Transverse colon (tissue), 4 donors: ENCODE measurements at regions not wholly inside any gene's neighbourhood (a gene's known extent, or its start where the extent isn't known, plus 50 kb on each side); places are given as distances from the start of the nearest gene placed in this dataset.

Experiments used
- DNase-seq: peaks from one replicate; pipeline ENCODE4 v3.0.0-alpha.2; 2019
- H3K27ac ChIP-seq, 4 donors: fragments of 200-600 bp; sonication (generic); 2 replicates each; pipeline ENCODE4 v1.5.1; 2016 to 2018; ENCODE audit warnings: inconsistent platforms in 4 of 4
- H3K27me3 ChIP-seq: fragments of 200-600 bp; sonication (generic); 2 replicates; pipeline ENCODE4 v1.5.1; 2017; ENCODE audit warnings: inconsistent platforms
- H3K36me3 ChIP-seq, 4 donors: fragments of 200-600 bp; sonication (generic); 2 replicates each; pipeline ENCODE4 v1.5.1; 2017 to 2019; ENCODE audit warnings: inconsistent platforms in 4 of 4
- H3K4me1 ChIP-seq, 4 donors: fragments of 200-600 bp; sonication (generic); 2 replicates each; pipeline ENCODE4 v1.5.1; 2017 to 2020; ENCODE audit warnings: inconsistent platforms in 4 of 4
- H3K4me3 ChIP-seq, 4 donors: fragments of 200-600 bp; sonication (generic); 1 replicate in 1 of 4; 2 replicates in 3 of 4; pipeline versions ENCODE4 v1.5.1 to v1.6.1; 2017 to 2019; ENCODE audit warnings: inconsistent platforms in 4 of 4
- H3K9me3 ChIP-seq, 2 donors: fragments of 200-600 bp; sonication (generic); 2 replicates each; pipeline ENCODE4 v1.5.1; 2017 to 2019; ENCODE audit warnings: inconsistent platforms in 2 of 2
- CTCF ChIP-seq, 5 experiments: fragments of 200-600 bp in 3 of 5; fragments of 450-650 bp in 2 of 5; sonication (generic) in 3 of 5; IDR thresholded peaks; 1 replicate in 2 of 5; 2 replicates in 3 of 5; pipeline ENCODE4 v1.5.1; 2016 to 2017; ENCODE audit warnings: antibody characterized with exemption in 5 of 5, inconsistent platforms in 3 of 5, mild to moderate bottlenecking in 2 of 5, moderate library complexity in 1 of 5
- EP300 ChIP-seq: sonication (generic); formaldehyde crosslinking; IDR thresholded peaks from one replicate; pipeline ENCODE4 v1.6.1; 2017; ENCODE audit warnings: antibody characterized with exemption, low read depth
- POLR2A ChIP-seq: fragments of 450-650 bp; IDR thresholded peaks from one replicate; pipeline ENCODE4 v1.6.1; 2016; ENCODE audit warnings: antibody characterized with exemption, mild to moderate bottlenecking, moderate library complexity
- POLR2AphosphoS5 ChIP-seq, 3 donors: sonication (generic); formaldehyde crosslinking; IDR thresholded peaks; one replicate each; pipeline ENCODE4 v1.6.1; 2016; ENCODE audit warnings: antibody characterized with exemption in 3 of 3
- WGBS, 2 donors: methylation state at CpG; one replicate each; pipeline ENCODE4 v1.1.5; 2018; ENCODE audit warnings: low coverage in 1 of 2; 5-methylcytosine and 5-hydroxymethylcytosine counted together
- in situ Hi-C, 4 donors: fragments of 200-750 bp; cut with MboI; loops; one replicate each; pipeline versions ENCODE4 v1.15.0 to v1.15.1; 2017; ENCODE audit warnings: low sequenced_read_pairs in 3 of 4, low pct_ligation_motif_present in 1 of 4, low pct_unique_long_range_greater_than_20kb in 1 of 4
- intact Hi-C: fragments of 100-400 bp; cut with DNase I; formaldehyde crosslinking; loops from one replicate; pipeline ENCODE4 v1.15.1; 2023; ENCODE audit warnings: low total_unique reads

- no peaks in the 10 kb centered on the region for H3K9me3 ChIP-seq
- TF ChIP-seq CTCF (IDR thresholded peaks at IDR 0.05), result no peak
- no peak for TF ChIP-seq POLR2A
- no peak for TF ChIP-seq EP300
- TF ChIP-seq POLR2AphosphoS5 (IDR thresholded peaks at IDR 0.05), result no peak
- intact Hi-C loops (no loop called here), in situ Hi-C loops (no loop called here)
- no peak overlapping the region for H3K4me3 ChIP-seq
- peaks cover 0 to 17% (median 10%) of the 10 kb centered on the region in 4 donors for H3K4me1 ChIP-seq
- peaks cover 26% of the 10 kb centered on the region for H3K27me3 ChIP-seq
- H3K27ac ChIP-seq, result no peak overlapping the region
- DNase-seq, result no peak
- H3K36me3 ChIP-seq, result no peaks in the 10 kb centered on the region
Observed at GRCh38 chr2:180258041-180258537, 251.0 kb upstream of the CWC22 start.

- no peak for DNase-seq
- peaks cover 26% of the 10 kb centered on the region for H3K27me3 ChIP-seq
- H3K9me3 ChIP-seq, result no peaks in the 10 kb centered on the region
- peaks cover 0 to 17% (median 10%) of the 10 kb centered on the region in 4 donors for H3K4me1 ChIP-seq
- in situ Hi-C loops (no loop called here), intact Hi-C loops (no loop called here)
- no peak overlapping the region for H3K4me3 ChIP-seq
- no peaks in the 10 kb centered on the region for H3K36me3 ChIP-seq
- 68 to 76% methylated on average over 2 to 5 of the region's 5 CpGs for WGBS, 2 donors
- TF ChIP-seq EP300, result no peak
- TF ChIP-seq POLR2A, result no peak
- TF ChIP-seq CTCF (IDR thresholded peaks at IDR 0.05), result no peak
- TF ChIP-seq POLR2AphosphoS5 (IDR thresholded peaks at IDR 0.05), result no peak
- no peak overlapping the region for H3K27ac ChIP-seq
Observed at GRCh38 chr2:180257247-180257646, 250.2 kb upstream of the CWC22 start.

DNA sequence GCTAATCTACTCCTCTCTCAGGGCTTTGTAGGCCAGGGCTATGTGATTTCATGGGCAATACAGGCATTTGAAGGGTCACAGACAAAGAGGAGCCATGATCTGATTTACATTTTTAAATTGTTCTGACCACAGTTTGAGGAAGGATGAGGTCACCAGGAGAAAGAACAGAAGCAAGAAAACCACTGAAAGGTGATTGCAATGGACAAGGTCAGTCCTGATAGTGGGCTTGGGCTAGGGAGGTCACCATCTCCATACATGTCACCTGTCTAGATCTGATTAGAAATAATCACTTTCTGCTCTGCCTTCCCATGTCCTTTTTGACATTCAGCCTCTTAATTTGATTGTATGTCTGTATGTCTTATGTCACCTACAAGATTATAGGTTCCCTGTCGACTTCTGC, 248.9 kb upstream of the CWC22 start:
- in situ Hi-C loops, result no loop called here
- Histone ChIP-seq H3K4me1 (peaks cover 0 to 17% (median 10%) of the 10 kb centered on the region in 4 donors), H3K27me3 (peaks cover 22% of the 10 kb centered on the region), H3K36me3 (no peaks in the 10 kb centered on the region), H3K4me3 (no peak overlapping the region), H3K9me3 (no peaks in the 10 kb centered on the region), H3K27ac (no peak overlapping the region)
- WGBS, 2 donors, result 83% methylated on average over 1 of the region's 1 CpG
- DNase-seq, result no peak
- TF ChIP-seq POLR2AphosphoS5 (IDR thresholded peaks at IDR 0.05) (no peak), CTCF (IDR thresholded peaks at IDR 0.05) (no peak), POLR2A (no peak), EP300 (no peak)
- intact Hi-C loops, result no loop called here

GRCh38 chr2:180254872-180255271, 247.8 kb upstream of the CWC22 start:
- TF ChIP-seq POLR2AphosphoS5 (IDR thresholded peaks at IDR 0.05), result no peak
- no peak for TF ChIP-seq CTCF (IDR thresholded peaks at IDR 0.05)
- Histone ChIP-seq H3K27me3 (peaks cover 19% of the 10 kb centered on the region), H3K4me3 (no peak overlapping the region), H3K27ac (no peak overlapping the region), H3K36me3 (no peaks in the 10 kb centered on the region), H3K4me1 (peaks cover 0 to 17% (median 10%) of the 10 kb centered on the region in 4 donors), H3K9me3 (no peaks in the 10 kb centered on the region)
- intact Hi-C loops, result no loop called here
- WGBS, 2 donors, result 30 to 41% methylated on average over 1 of the region's 1 CpG
- in situ Hi-C loops, result no loop called here
- DNase-seq, result no peak
